ENCODE measurements at regions not wholly inside any gene's neighbourhood (a gene's known extent, or its start where the extent isn't known, plus 50 kb on each side); places are given as distances from the start of the nearest gene placed in this dataset.

GRCh38 chr22:22144858-22145257, 99.7 kb upstream of the VPREB1 start:
- no peak for DNase-seq

DNA sequence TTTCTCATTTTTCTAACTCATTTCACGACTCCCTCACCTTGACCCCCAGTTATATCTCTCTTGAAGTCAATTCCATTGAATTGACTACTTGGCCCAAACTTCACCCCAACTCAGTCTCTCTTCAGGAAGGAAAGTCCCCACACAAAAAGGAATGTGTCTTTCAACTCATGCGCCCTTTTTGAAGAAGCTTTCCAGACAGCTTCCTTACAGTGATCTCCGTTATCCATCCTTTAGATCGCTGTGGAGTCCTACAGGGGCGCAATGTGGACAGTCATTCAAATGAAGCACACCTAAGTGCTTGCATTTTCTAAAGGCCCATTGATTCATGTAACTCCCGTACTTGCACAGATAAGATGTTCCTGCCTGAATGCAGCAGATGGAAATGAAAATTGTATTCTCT, 101.1 kb upstream of the VPREB1 start:
- no peak for DNase-seq

- DNase-seq: no peak
These were observed 101.9 kb upstream of the VPREB1 start for GRCh38 chr22:22142661-22143060.

DNA sequence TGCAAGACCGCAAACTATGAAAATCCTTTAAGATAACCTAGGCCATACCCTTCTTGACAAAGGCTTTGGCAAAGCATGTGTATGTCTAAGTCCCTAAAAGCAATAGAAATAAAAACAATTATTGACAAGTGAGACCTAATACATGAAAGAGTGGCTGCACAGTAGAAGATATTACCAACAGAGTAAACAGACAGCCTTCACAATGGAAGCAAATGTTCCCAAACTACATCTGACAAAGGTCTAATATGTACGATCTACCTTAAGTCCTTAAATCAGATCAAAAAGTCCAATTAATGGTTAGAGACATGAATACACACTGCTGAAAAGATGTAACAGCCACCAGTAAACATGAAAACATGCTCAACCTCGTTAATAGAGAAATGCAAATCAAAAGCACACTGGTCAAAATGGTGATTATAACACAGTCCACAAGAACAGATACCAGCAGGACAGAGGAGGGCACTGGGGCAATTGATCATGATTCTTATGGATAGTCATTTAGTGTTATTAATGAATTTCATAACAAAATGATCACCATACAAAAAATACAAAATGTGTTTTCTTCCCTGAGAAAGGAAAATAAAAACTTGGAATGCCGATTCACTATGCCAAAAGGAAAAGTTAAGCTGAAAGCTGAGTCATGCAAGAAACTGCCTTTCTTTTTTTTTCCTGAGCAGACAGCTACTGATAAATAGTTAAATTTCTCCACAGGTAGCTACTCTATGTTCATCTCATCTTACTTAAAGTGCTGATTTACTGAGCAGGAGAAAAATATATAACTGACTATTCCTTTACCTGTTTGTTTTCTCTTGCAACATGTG, 102.6 kb upstream of the VPREB1 start:
- DNase-seq: no peak

- DNase-seq: no peak
These were observed 103.6 kb upstream of the VPREB1 start for GRCh38 chr22:22141031-22141430.

GRCh38 chr22:22139364-22139763, 105.2 kb upstream of the VPREB1 start:
- no peak for DNase-seq

DNA sequence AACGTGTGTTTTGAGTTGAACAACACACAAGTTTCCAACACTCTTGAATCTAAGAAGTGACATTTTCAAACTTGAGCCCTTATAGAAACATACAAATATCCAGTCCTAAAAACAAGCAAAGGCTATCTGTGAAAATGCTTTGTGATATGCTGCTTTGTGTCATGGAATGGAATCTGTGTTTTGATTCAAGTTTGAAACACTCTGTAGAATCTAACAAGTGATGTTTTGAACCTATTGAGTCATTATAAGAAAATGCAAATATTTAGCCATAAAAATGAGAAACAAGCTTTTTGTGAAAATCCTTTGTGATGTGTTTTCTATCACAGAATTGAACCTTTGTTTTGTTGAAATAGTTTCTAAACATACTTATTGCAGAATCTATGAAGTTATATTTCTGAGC, 105.7 kb upstream of the VPREB1 start:
- DNase-seq: no peak

GRCh38 chr22:22137891-22138290, 106.7 kb upstream of the VPREB1 start:
- DNase-seq: no peak

GRCh38 chr22:22133910-22134309, 110.7 kb upstream of the VPREB1 start:
- no peak for DNase-seq

- no peak for DNase-seq
These were observed 113.5 kb upstream of the VPREB1 start for GRCh38 chr22:22130953-22131608.

DNA sequence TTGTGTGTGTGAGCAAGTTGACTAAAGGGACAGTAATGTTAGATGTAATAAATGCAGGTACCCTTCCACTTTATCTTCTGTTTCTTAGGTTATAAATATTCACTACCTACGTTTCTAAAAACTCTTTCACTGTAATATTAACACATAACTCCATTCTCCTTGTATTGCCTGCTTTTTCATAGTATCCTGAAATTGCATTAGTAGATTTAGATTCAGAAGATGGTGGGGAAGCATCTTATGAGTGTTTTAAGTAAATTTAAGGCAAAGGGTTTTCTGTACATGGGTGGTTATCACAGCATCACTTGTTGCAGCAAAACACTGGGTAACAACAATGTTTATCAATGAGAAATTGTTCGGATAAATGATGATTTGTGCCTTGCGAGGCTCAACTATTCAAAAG, 115.2 kb upstream of the VPREB1 start:
- no peak for DNase-seq

GRCh38 chr22:22128440-22128839, 116.1 kb upstream of the VPREB1 start:
- DNase-seq: no peak

DNA sequence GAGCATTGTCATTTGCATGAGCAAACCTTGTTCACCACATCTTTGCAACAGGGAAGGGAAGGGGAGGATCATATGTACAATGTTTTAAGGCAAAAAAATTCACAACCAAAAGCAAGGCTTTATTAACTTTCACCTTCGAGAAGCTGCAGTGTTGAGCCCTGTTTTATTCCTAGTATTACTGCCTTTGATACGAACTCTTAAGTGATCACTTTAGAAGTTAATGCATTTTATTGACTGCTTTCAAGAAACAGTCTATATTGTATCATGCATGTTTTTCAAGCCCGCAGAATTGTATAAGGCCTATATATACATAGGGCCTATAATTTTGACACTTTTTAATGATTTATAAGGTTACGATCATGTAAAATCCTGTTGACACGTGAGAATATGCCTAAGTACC, 117.5 kb upstream of the VPREB1 start:
- no peak for DNase-seq

DNA sequence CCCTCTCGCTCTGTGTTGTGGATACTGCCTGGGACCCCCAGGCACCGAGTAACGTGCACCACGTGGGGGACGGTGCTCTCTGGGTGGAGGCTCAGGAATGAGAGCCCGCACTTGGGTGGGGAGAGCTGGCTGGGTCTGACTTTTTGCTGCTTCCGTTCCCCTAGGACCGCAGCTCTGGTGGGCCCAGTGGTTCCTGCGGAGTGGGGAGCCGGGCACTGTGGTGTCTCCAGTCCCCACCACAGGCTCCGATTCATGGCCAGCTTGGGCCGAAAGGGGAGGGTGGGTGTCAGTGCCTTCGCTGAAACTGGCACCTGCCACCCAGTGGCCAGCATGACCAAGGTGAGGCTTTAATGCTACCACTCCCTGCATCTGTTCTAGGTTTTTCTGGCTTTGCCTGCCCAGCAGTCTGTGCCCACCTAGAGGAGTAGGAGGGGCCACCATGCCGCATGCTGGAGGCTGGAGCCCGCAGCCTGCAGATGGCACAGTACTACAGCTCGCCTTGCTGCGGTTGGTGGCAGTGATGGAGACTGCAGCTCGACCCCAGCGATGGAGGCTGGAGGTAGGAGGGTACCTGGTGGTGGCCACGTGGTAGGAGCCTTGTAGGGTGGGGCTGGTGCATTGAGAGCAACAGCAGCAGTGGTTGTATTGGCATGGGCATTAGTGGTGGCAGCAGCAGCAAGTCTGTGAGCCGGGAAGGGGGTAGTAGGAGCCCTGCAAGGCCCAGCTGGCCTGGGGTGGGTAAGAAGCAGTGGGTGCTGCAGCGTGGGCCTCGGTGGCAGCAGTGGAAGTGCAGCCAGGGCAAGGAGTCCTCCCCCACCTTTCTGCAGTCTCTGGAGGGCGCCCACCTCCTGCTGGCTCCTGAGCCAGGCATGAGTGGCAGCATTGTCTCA, 118.8 kb upstream of the VPREB1 start:
- DNase-seq: no peak

- no peak for DNase-seq
These were observed 119.5 kb upstream of the VPREB1 start for GRCh38 chr22:22125028-22125578.

- DNase-seq: no peak
These were observed 120.2 kb upstream of the VPREB1 start for GRCh38 chr22:22124374-22124773.

GRCh38 chr22:22123960-22124278, 120.7 kb upstream of the VPREB1 start:
- no peak for DNase-seq

GRCh38 chr22:22123118-22123959, 121.2 kb upstream of the VPREB1 start:
- no peak for DNase-seq

DNA sequence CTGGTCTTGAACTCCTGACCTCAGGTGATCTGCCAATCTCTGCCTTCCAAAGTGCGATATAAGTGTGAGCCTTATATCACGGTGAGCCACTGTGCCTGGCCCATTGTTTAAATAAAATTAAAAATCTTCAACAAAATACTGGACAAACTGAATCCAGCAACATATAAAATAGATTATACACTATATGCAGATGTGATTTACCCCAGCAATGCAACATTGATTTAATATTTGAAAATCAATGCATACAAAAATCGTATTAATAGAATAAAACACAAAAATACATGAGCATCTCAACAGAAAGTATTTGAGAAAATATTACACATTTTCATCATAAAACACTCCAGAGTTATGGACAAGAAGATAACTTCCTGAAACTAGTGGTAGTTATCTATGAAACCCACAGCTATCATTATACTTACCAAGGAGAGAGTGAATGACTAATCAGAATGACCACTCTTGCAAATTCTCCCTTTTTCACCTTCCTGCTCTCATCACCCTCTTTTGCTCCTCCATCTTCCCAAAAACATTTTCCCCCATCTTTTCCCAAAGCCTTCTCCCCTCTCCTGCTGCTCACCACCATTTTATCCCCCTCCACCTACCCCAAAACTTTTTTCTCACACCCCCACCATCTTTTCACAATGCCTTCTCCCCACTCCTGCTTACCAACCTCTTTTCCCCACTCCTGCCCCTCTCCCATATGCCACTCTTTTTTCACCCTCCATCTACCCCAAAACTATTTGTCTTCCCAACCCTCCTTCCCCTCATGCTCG, 122.1 kb upstream of the VPREB1 start:
- no peak for DNase-seq

GRCh38 chr22:22121445-22121844, 123.1 kb upstream of the VPREB1 start:
- no peak for DNase-seq

DNA sequence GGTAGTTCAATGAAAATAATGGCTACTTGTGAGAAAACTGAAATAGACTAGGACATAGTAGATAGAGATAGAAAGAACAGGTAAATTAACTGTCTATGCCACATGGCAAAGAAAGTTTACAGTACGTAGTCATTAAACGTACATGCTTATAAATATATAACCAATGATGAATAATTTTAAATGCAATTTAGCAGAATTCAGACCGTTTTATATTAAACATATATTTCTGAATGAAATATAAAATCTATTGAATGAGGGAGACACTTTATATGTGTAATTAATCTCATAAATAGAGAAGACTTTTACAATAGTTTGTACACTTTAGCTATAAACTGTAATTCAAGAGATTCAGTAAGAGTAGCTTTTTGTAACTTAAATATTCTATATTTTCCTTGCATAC, 124.4 kb upstream of the VPREB1 start:
- no peak for DNase-seq

DNA sequence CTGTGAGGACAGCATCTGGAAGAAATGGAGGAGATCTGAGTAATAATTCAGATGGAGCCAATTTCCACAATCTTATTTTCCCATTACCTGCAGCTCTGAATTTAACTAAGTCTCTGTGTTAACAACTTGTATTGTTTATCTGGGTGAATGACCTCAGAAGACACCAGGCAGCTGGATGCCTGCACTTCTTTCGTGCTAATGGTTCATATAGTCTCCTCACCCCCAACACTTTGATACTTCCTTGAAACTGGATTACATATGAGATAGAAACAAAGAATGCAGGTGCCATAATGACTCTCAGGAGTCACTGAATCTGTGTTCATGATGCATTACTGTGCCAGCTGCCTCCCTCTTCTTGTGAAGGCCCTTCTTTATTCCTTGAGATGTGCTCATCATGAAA, 125.6 kb upstream of the VPREB1 start:
- no peak for DNase-seq

All from activated CD4-positive, alpha-beta T cell treated with anti-CD3 and anti-CD28 coated beads for 1 hour (primary cell).